Activated T-cell treated with anti-CD3 and anti-CD28 coated beads, Interleukin-2, amount 50 U/mL, for 4 hours (primary cell): ENCODE measurements at regions not wholly inside any gene's neighbourhood (a gene's known extent, or its start where the extent isn't known, plus 50 kb on each side); places are given as distances from the start of the nearest gene placed in this dataset.
"Not testable (repeated sequence)": the region's sequence is repeated elsewhere in the genome, so short reads cannot be mapped to it uniquely, and the experiment has no call there.

Experiments
- ATAC-seq, 2 donors: fragments of 200-7000 bp; cut with Tn5 transposase; one replicate each; pipeline ENCODE4 v1.10.0; 2021
- DNase-seq: peaks from one replicate; pipeline ENCODE4 v3.0.0-alpha.2; 2020
- H3K27me3 Mint-ChIP-seq: one replicate; pipeline ENCODE4 v1.8.0; 2021; ENCODE audit warnings: low read depth, mixed read lengths
- H3K36me3 Mint-ChIP-seq: one replicate; pipeline ENCODE4 v1.8.0; 2022; ENCODE audit warnings: mixed read lengths; ENCODE audit not compliant: insufficient read depth
- H3K4me1 Mint-ChIP-seq: one replicate; pipeline ENCODE4 v1.8.0; 2021; ENCODE audit warnings: low read depth, mixed read lengths
- H3K4me3 Mint-ChIP-seq: one replicate; pipeline ENCODE4 v1.8.0; 2021; ENCODE audit warnings: mild to moderate bottlenecking, moderate library complexity, mixed read lengths
- H3K9me3 Mint-ChIP-seq: one replicate; pipeline ENCODE4 v1.8.0; 2021; ENCODE audit warnings: mixed read lengths

- Mint-ChIP-seq H3K36me3 (no peaks in the 10 kb centered on the region), H3K4me1 (no peaks in the 10 kb centered on the region), H3K9me3 (peaks cover 3% of the 10 kb centered on the region), H3K4me3 (no peak overlapping the region), H3K27me3 (no peaks in the 10 kb centered on the region)
- ATAC-seq: no peak
- no peak for DNase-seq
These were observed 58.8 kb downstream of the PPP4R3C start for GRCh38 chrX:27404366-27404765.

GRCh38 chrX:27399146-27399456 is 64.0 kb downstream of the PPP4R3C start:
- H3K36me3 Mint-ChIP-seq: no peaks in the 10 kb centered on the region
- H3K27me3 Mint-ChIP-seq: no peaks in the 10 kb centered on the region
- no peaks in the 10 kb centered on the region for H3K4me1 Mint-ChIP-seq
- no peak overlapping the region for H3K4me3 Mint-ChIP-seq
- ATAC-seq (no peak), DNase-seq (no peak)
- H3K9me3 Mint-ChIP-seq: peaks cover 2% of the 10 kb centered on the region

GRCh38 chrX:27391623-27392022 is 71.5 kb downstream of the PPP4R3C start:
- ATAC-seq (no peak), DNase-seq (no peak)
- Mint-ChIP-seq H3K27me3 (no peaks in the 10 kb centered on the region), H3K36me3 (no peaks in the 10 kb centered on the region), H3K4me3 (no peak overlapping the region), H3K9me3 (no peaks in the 10 kb centered on the region), H3K4me1 (no peaks in the 10 kb centered on the region)

- no peaks in the 10 kb centered on the region for H3K36me3 Mint-ChIP-seq
These were observed 81.7 kb downstream of the PPP4R3C start for GRCh38 chrX:27381419-27381818.

GRCh38 chrX:27380163-27380845 is 82.8 kb downstream of the PPP4R3C start:
- no peaks in the 10 kb centered on the region for H3K36me3 Mint-ChIP-seq
- no peaks in the 10 kb centered on the region for H3K9me3 Mint-ChIP-seq
- no peak for ATAC-seq
- no peaks in the 10 kb centered on the region for H3K27me3 Mint-ChIP-seq
- DNase-seq: no peak
- no peaks in the 10 kb centered on the region for H3K4me1 Mint-ChIP-seq
- no peak overlapping the region for H3K4me3 Mint-ChIP-seq

More at GRCh38 chrX:27381419-27381818, 81.7 kb downstream of the PPP4R3C start:
- H3K9me3 Mint-ChIP-seq: no peaks in the 10 kb centered on the region
- H3K27me3 Mint-ChIP-seq: no peaks in the 10 kb centered on the region
- ATAC-seq (no peak), DNase-seq (no peak)
- H3K4me1 Mint-ChIP-seq: no peaks in the 10 kb centered on the region
- no peak overlapping the region for H3K4me3 Mint-ChIP-seq

- no peaks in the 10 kb centered on the region for H3K27me3 Mint-ChIP-seq
- no peaks in the 10 kb centered on the region for H3K9me3 Mint-ChIP-seq
- H3K4me3 Mint-ChIP-seq: no peak overlapping the region
- H3K4me1 Mint-ChIP-seq: no peaks in the 10 kb centered on the region
- DNase-seq: no peak
- no peaks in the 10 kb centered on the region for H3K36me3 Mint-ChIP-seq
- no peak for ATAC-seq
These were observed 109.1 kb downstream of the PPP4R3C start for GRCh38 chrX:27354021-27354420.

- DNase-seq (no peak), ATAC-seq (no peak)
- H3K4me1 Mint-ChIP-seq: no peaks in the 10 kb centered on the region
- no peaks in the 10 kb centered on the region for H3K36me3 Mint-ChIP-seq
- H3K9me3 Mint-ChIP-seq: no peaks in the 10 kb centered on the region
- H3K27me3 Mint-ChIP-seq: no peaks in the 10 kb centered on the region
- no peak overlapping the region for H3K4me3 Mint-ChIP-seq
These were observed 112.7 kb downstream of the PPP4R3C start for GRCh38 chrX:27350476-27350875.

- H3K27me3 Mint-ChIP-seq: no peaks in the 10 kb centered on the region
- no peak for ATAC-seq
These were observed 126.6 kb downstream of the PPP4R3C start for GRCh38 chrX:27336466-27337091.

GRCh38 chrX:27321632-27322031 is 141.5 kb downstream of the PPP4R3C start:
- ATAC-seq (no peak), DNase-seq (no peak)
- H3K27me3 Mint-ChIP-seq: no peaks in the 10 kb centered on the region
- no peak overlapping the region for H3K4me3 Mint-ChIP-seq
- no peaks in the 10 kb centered on the region for H3K36me3 Mint-ChIP-seq
- no peaks in the 10 kb centered on the region for H3K4me1 Mint-ChIP-seq
- H3K9me3 Mint-ChIP-seq: no peaks in the 10 kb centered on the region

More at GRCh38 chrX:27336466-27337091, 126.6 kb downstream of the PPP4R3C start:
- H3K36me3 Mint-ChIP-seq: no peaks in the 10 kb centered on the region
- H3K9me3 Mint-ChIP-seq: peaks cover 5% of the 10 kb centered on the region
- peak; percentile 9 for DNase-seq
- H3K4me1 Mint-ChIP-seq: no peaks in the 10 kb centered on the region
- no peak overlapping the region for H3K4me3 Mint-ChIP-seq

GRCh38 chrX:27309406-27309805 is 153.7 kb downstream of the PPP4R3C start:
- ATAC-seq (no peak), DNase-seq (no peak)
- Mint-ChIP-seq H3K27me3 (no peaks in the 10 kb centered on the region), H3K9me3 (no peaks in the 10 kb centered on the region), H3K4me3 (no peak overlapping the region), H3K36me3 (no peaks in the 10 kb centered on the region), H3K4me1 (no peaks in the 10 kb centered on the region)

- ATAC-seq: no peak
- H3K27me3 Mint-ChIP-seq: no peaks in the 10 kb centered on the region
- H3K36me3 Mint-ChIP-seq: no peaks in the 10 kb centered on the region
- H3K4me1 Mint-ChIP-seq: no peaks in the 10 kb centered on the region
- DNase-seq: no peak
- H3K4me3 Mint-ChIP-seq: no peak overlapping the region
- H3K9me3 Mint-ChIP-seq: peaks cover under 1% of the 10 kb centered on the region
These were observed 155.6 kb downstream of the PPP4R3C start for GRCh38 chrX:27307546-27307945.

GRCh38 chrX:27292552-27292951 is 170.6 kb downstream of the PPP4R3C start:
- H3K4me1 Mint-ChIP-seq, DNase-seq: not testable (repeated sequence)

GRCh38 chrX:27276751-27277150 is 186.4 kb downstream of the PPP4R3C start:
- no peaks in the 10 kb centered on the region for H3K36me3 Mint-ChIP-seq
- DNase-seq: no peak
- ATAC-seq: no peak
- H3K27me3 Mint-ChIP-seq: no peaks in the 10 kb centered on the region
- H3K4me1 Mint-ChIP-seq: no peaks in the 10 kb centered on the region
- no peaks in the 10 kb centered on the region for H3K9me3 Mint-ChIP-seq
- H3K4me3 Mint-ChIP-seq: no peak overlapping the region

More at GRCh38 chrX:27292552-27292951, 170.6 kb downstream of the PPP4R3C start:
- not testable (repeated sequence) for H3K4me3 Mint-ChIP-seq, H3K36me3 Mint-ChIP-seq, H3K9me3 Mint-ChIP-seq, H3K27me3 Mint-ChIP-seq, ATAC-seq

GRCh38 chrX:27254656-27255055 is 208.5 kb downstream of the PPP4R3C start:
- no peaks in the 10 kb centered on the region for H3K27me3 Mint-ChIP-seq
- H3K9me3 Mint-ChIP-seq: no peaks in the 10 kb centered on the region
- ATAC-seq: no peak
- H3K4me3 Mint-ChIP-seq: no peak overlapping the region
- no peak for DNase-seq
- no peaks in the 10 kb centered on the region for H3K36me3 Mint-ChIP-seq
- H3K4me1 Mint-ChIP-seq: no peaks in the 10 kb centered on the region

- no peaks in the 10 kb centered on the region for H3K36me3 Mint-ChIP-seq
These were observed 211.8 kb downstream of the PPP4R3C start for GRCh38 chrX:27251369-27251768.

More at GRCh38 chrX:27251369-27251768, 211.8 kb downstream of the PPP4R3C start:
- Mint-ChIP-seq H3K27me3 (no peaks in the 10 kb centered on the region), H3K4me3 (no peak overlapping the region), H3K4me1 (no peaks in the 10 kb centered on the region), H3K9me3 (no peaks in the 10 kb centered on the region)
- no peak for DNase-seq
- no peak for ATAC-seq
